ENCODE measurements at regions not wholly inside any gene's neighbourhood (a gene's known extent, or its start where the extent isn't known, plus 50 kb on each side); places are given as distances from the start of the nearest gene placed in this dataset.
A peak's percentile ranks its signal among the peaks of the same experiment; 100 is the strongest.

DNA sequence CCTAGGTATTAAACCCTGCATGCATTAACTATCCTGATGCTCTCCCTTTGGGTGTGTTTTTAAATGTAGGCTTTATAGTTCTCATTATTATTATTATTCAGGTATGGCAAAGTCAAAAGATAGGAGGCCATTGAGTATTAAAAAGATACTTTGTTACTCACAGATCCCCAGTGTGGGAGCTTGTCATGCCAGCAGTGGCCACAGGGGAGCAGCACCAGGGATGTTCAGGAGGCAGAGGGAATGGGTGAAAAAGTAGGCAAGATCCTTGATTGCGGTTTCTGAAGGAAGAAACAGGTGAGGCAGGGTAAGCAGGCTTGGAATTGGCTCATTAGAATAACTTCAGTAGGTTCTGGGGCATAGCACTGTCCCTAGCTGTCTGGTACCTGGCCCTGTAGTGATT is 382.2 kb downstream of the MED13L start:
- TF ChIP-seq, protein P1, sequence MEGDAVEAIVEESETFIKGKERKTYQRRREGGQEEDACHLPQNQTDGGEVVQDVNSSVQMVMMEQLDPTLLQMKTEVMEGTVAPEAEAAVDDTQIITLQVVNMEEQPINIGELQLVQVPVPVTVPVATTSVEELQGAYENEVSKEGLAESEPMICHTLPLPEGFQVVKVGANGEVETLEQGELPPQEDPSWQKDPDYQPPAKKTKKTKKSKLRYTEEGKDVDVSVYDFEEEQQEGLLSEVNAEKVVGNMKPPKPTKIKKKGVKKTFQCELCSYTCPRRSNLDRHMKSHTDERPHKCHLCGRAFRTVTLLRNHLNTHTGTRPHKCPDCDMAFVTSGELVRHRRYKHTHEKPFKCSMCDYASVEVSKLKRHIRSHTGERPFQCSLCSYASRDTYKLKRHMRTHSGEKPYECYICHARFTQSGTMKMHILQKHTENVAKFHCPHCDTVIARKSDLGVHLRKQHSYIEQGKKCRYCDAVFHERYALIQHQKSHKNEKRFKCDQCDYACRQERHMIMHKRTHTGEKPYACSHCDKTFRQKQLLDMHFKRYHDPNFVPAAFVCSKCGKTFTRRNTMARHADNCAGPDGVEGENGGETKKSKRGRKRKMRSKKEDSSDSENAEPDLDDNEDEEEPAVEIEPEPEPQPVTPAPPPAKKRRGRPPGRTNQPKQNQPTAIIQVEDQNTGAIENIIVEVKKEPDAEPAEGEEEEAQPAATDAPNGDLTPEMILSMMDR (IDR thresholded peaks at IDR 0.05; ENCODE audit: extremely low read depth in 1 of 2, insufficient read depth in 1 of 2, low read depth in 1 of 2, low read length in 2 of 2) = peak in 1 of 2 donors; percentile 4
- TF ChIP-seq MYC (IDR thresholded peaks at IDR 0.05; ENCODE audit: low read depth, low read length) (no peak), POLR2A (IDR thresholded peaks at IDR 0.05; ENCODE audit: low read depth, low read length) (no peak), POLR2AphosphoS5 (IDR thresholded peaks at IDR 0.05; ENCODE audit: insufficient read depth, low read depth, low read length) (no peak), EZH2 (IDR thresholded peaks at IDR 0.05; ENCODE audit: borderline replicate concordance, low read depth, low read length, severe bottlenecking) (no peak)

Measured in endothelial cell of umbilical vein (primary cell).